Astrocyte of the cerebellum (primary cell): ENCODE measurements at regions not wholly inside any gene's neighbourhood (a gene's known extent, or its start where the extent isn't known, plus 50 kb on each side); places are given as distances from the start of the nearest gene placed in this dataset.

Experiments used
- DNase-seq: peaks from one replicate; pipeline ENCODE4 v3.0.0-alpha.2; 2011; ENCODE audit warnings: low read depth
- H3K4me3 ChIP-seq: 2 replicates; pipeline ENCODE4 v1.5.1; 2011; ENCODE audit warnings: mild to moderate bottlenecking, low read depth, low read length, moderate library complexity
- CTCF ChIP-seq: IDR thresholded peaks from 2 replicates; pipeline ENCODE4 v1.5.1; 2012; ENCODE audit warnings: low read length, low read depth, moderate library complexity, mild to moderate bottlenecking; ENCODE audit errors: missing control alignments
- in situ Hi-C: cut with HindIII; loops from 2 replicates; pipeline ENCODE4 v1.10.0; 2017; ENCODE audit warnings: low sequenced_read_pairs

- no peak for DNase-seq
- H3K4me3 ChIP-seq: no peak overlapping the region
- TF ChIP-seq CTCF: no peak
- in situ Hi-C loops: no loop called here
Measured at GRCh38 chr4:55725057-55725456, 89.0 kb upstream of the NMU start.

- H3K4me3 ChIP-seq: no peak overlapping the region
- no peak for DNase-seq
- no peak for TF ChIP-seq CTCF
- in situ Hi-C loops: no loop called here
Measured at GRCh38 chr4:55727746-55728145, 91.6 kb upstream of the NMU start.

DNA sequence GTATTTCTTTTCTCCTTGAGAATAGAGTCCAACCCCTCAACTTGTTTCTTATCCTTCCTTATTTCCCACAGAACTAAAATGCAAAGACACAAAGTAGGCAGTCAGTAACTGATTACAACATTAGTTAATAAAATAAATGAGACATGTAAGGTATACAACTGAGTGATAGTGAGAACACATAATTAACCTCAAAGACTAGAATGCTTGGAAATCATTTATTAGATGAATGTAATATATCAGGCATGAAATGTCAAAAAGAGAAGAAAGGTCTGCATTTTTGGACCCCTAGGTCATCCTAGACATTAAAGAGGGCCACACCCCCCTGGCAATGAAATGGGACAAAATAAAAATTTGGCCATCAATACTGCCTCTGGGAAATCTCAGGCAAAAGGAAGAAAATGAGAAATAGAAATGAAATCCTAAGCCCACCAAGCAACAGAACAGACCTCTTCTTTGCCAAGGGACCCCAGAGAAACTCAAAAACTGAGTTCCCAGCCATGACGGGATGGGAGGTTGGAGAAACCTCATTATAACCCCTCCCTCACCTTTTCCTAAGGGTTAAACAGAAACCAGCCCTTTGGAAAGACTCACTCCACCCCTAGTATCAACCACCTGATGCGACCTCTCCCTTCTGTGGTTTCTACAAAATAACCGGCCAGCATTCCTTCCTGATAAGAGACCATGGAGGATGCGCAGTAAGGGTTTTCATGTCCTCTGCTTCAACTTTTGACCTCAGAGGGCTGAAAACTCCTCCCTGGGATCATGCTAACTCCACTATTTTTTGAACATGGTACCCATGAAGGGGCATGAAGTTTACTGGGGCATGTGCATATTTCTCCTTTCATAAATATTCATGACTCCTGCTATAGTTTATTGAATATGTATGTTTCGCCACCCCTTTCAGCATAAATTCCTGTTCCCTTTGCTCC, 90.0 kb upstream of the EXOC1L start:
- no peak for DNase-seq
- no peak overlapping the region for H3K4me3 ChIP-seq
- no peak for TF ChIP-seq CTCF
- in situ Hi-C loops: no loop called here

DNA sequence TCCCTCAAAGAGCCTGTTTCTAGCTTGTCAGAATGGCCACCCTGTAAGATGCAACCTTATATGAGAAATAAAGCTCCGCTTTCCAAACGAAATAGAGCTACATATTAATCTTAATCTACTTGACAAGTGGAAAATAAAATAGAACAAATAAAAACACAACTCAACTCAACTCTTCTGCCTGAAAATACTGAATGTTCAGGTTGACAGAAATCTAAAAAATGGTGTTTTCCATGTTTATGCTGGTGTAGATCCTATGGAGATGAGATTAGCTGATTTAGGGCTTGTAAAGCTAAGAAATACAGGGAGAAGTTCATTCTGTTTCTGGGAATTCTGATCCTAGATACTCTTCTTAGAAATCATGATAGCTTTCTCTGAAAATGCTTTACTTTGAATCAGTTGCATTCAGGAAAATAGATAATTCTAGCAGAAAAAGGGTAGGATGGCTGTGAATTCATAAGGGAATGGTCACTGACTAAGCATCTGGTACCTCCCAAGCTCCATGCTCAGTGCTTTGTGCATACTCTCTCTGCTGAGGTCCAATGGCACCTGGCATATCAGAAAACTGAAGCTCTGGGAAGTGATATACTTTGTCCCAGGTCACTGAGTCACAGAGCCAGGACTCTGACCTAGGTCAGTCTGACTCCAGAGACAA, 89.2 kb upstream of the EXOC1L start:
- no peak for TF ChIP-seq CTCF
- no peak overlapping the region for H3K4me3 ChIP-seq
- in situ Hi-C loops: no loop called here
- no peak for DNase-seq

GRCh38 chr4:55731959-55732358, 87.6 kb upstream of the EXOC1L start:
- TF ChIP-seq CTCF: no peak
- in situ Hi-C loops: no loop called here
- DNase-seq: no peak
- no peak overlapping the region for H3K4me3 ChIP-seq

GRCh38 chr4:55732864-55733263, 86.7 kb upstream of the EXOC1L start:
- no peak overlapping the region for H3K4me3 ChIP-seq
- no peak for TF ChIP-seq CTCF
- in situ Hi-C loops: no loop called here
- no peak for DNase-seq
